GM12878 (cell line): ENCODE measurements at regions not wholly inside any gene's neighbourhood (a gene's known extent, or its start where the extent isn't known, plus 50 kb on each side); places are given as distances from the start of the nearest gene placed in this dataset.

Experiments used
- ATAC-seq: fragments of 200-7000 bp; cut with Tn5 transposase; 3 replicates; pipeline ENCODE4 v1.9.1; 2020; ENCODE audit warnings: mild to moderate bottlenecking, moderate library complexity
- BruUV-seq: library from RNA; stranded (reverse); fragments of 400-500 nt; replicated peaks from 2 replicates; lab custom pipeline; 2021; lab: Mats Ljungman, UMichigan
- CTCF ChIA-PET: fragments of 300-600 bp; sonication (Branson Sonifier 250); formaldehyde crosslinking; extraction: SDS; loops from one replicate; lab custom pipeline; 2021; ENCODE audit warnings: inconsistent platforms; lab: Yijun Ruan, JAX
- POLR2A ChIA-PET: fragments of 350-600 bp; formaldehyde crosslinking; extraction: SDS; loops from one replicate; lab custom pipeline; 2021; ENCODE audit warnings: inconsistent platforms; lab: Charles Lee
- RAD21 ChIA-PET: fragments of 300-600 bp; sonication (Branson Sonifier 250); formaldehyde crosslinking; loops from one replicate; lab custom pipeline; 2023; ENCODE audit warnings: antibody characterized with exemption; ENCODE audit not compliant: unreplicated experiment; lab: Charles Lee
- SMC1A ChIA-PET: fragments of 300-600 bp; sonication (Branson Sonifier 250); formaldehyde crosslinking; loops from one replicate; lab custom pipeline; 2023; ENCODE audit not compliant: unreplicated experiment, uncharacterized antibody; lab: Charles Lee
- DNase-seq: peaks from one replicate; pipeline ENCODE4 v3.0.0-alpha.2; 2011; ENCODE audit warnings: low read depth, low spot score
- FAIRE-seq: peaks from 3 replicates; lab custom pipeline; 2011; peaks lifted over from hg19 to GRCh38; lab: Jason Lieb, UNC
- H2AFZ ChIP-seq: 2 replicates; pipeline ENCODE4 v1.6.0; 2011; ENCODE audit warnings: low read depth, low read length, control low read depth; ENCODE audit not compliant: control insufficient read depth
- H3K27ac ChIP-seq: 2 replicates; pipeline ENCODE4 v1.5.1; 2011; ENCODE audit warnings: control low read depth; ENCODE audit not compliant: control insufficient read depth, insufficient read depth
- H3K27me3 ChIP-seq, 2 experiments: replicated peaks in 1 of 2; 2 replicates each; pipeline versions ENCODE4 v1.6.0 to v1.6.1; 2011; ENCODE audit warnings: low read length in 1 of 2; ENCODE audit not compliant: control insufficient read depth in 2 of 2, insufficient read depth in 2 of 2
- H3K36me3 ChIP-seq, 2 experiments: 2 replicates each; pipeline ENCODE4 v1.5.1; 2011; ENCODE audit warnings: low read length in 1 of 2; ENCODE audit not compliant: control insufficient read depth in 2 of 2, insufficient read depth in 2 of 2
- H3K4me1 ChIP-seq: 2 replicates; pipeline ENCODE4 v1.6.1; 2011; ENCODE audit warnings: mild to moderate bottlenecking, low read length, moderate library complexity, mixed read lengths; ENCODE audit not compliant: control insufficient read depth, insufficient read depth
- H3K4me2 ChIP-seq: 2 replicates; pipeline ENCODE4 v1.6.0; 2011; ENCODE audit warnings: control low read depth; ENCODE audit not compliant: control insufficient read depth, insufficient read depth
- H3K4me3 ChIP-seq: fragments of 200-600 bp; sonication (generic); 2 replicates; pipeline ENCODE4 v1.5.1; 2016
- H3K79me2 ChIP-seq: 2 replicates; pipeline ENCODE4 v1.6.0; 2011; ENCODE audit warnings: low read length; ENCODE audit not compliant: control insufficient read depth, insufficient read depth
- H3K9ac ChIP-seq: 2 replicates; pipeline ENCODE4 v1.8.0; 2011; ENCODE audit warnings: low read length, control low read depth, mixed read lengths; ENCODE audit not compliant: control insufficient read depth, insufficient read depth
- H3K9me3 ChIP-seq: replicated peaks from 3 replicates; pipeline ENCODE4 v1.5.1; 2011; ENCODE audit warnings: mild to moderate bottlenecking, low read length; ENCODE audit not compliant: control insufficient read depth, insufficient read depth
- H4K20me1 ChIP-seq: 2 replicates; pipeline ENCODE4 v1.6.0; 2011; ENCODE audit not compliant: control insufficient read depth, insufficient read depth
- CEBPB ChIP-seq, 2 experiments: fragments of 150-350 bp in 1 of 2; IDR thresholded peaks; 2 replicates each; pipeline ENCODE4 v1.6.1; 2012 to 2014; ENCODE audit warnings: low read depth in 2 of 2, low read length in 2 of 2, borderline replicate concordance in 1 of 2, inconsistent platforms in 1 of 2
- CHD4 ChIP-seq: fragments of 200-600 bp; sonication (generic); IDR thresholded peaks from 2 replicates; pipeline ENCODE4 v1.6.1; 2016; ENCODE audit warnings: mild to moderate bottlenecking
- CREM ChIP-seq: IDR thresholded peaks from 2 replicates; pipeline ENCODE4 v1.6.1; 2014; ENCODE audit warnings: antibody characterized with exemption, low read depth
- HDAC6 ChIP-seq: fragments of 200-600 bp; sonication (generic); IDR thresholded peaks from one replicate; pipeline ENCODE4 v1.8.0; 2017; ENCODE audit warnings: antibody characterized with exemption; ENCODE audit not compliant: unreplicated experiment
- HDGF ChIP-seq: fragments of 450-650 bp; IDR thresholded peaks from 2 replicates; pipeline ENCODE4 v1.6.1; 2016; ENCODE audit warnings: antibody characterized with exemption
- IRF3 ChIP-seq: fragments of 450-650 bp; IDR thresholded peaks from 2 replicates; pipeline ENCODE4 v1.6.1; 2014; ENCODE audit warnings: mild to moderate bottlenecking
- KAT2A ChIP-seq: conservative IDR thresholded peaks from 2 replicates; pipeline ENCODE4 v1.6.1; 2011; ENCODE audit warnings: low read depth, low read length; ENCODE audit not compliant: control insufficient read depth
- NFYA ChIP-seq: IDR thresholded peaks from 2 replicates; pipeline ENCODE4 v1.6.1; 2011; ENCODE audit warnings: low read depth, mild to moderate bottlenecking, low read length, improper control_type of control experiment, borderline replicate concordance
- PML ChIP-seq: IDR thresholded peaks from 2 replicates; pipeline ENCODE4 v1.6.1; 2012; ENCODE audit warnings: low read length, inconsistent platforms
- RCOR1 ChIP-seq: conservative IDR thresholded peaks from 2 replicates; pipeline ENCODE4 v1.6.1; 2012; ENCODE audit warnings: low read depth, low read length, improper control_type of control experiment
- TAF1 ChIP-seq: IDR thresholded peaks from 2 replicates; pipeline ENCODE4 v1.6.1; 2011; ENCODE audit warnings: mild to moderate bottlenecking, low read depth, low read length, borderline replicate concordance
- YBX1 ChIP-seq: fragments of 450-650 bp; IDR thresholded peaks from 2 replicates; pipeline ENCODE4 v1.6.1; 2016; ENCODE audit warnings: antibody characterized with exemption
- ZBTB11 ChIP-seq: fragments of 450-650 bp; formaldehyde crosslinking; IDR thresholded peaks from 2 replicates; pipeline ENCODE4 v1.5.0; 2022; ENCODE audit warnings: mild to moderate bottlenecking, missing genetic modification characterization
- WGBS: methylation state at CpG from one replicate; pipeline ENCODE4 v1.1.6; 2016; ENCODE audit warnings: low lambda C conversion rate; ENCODE audit not compliant: insufficient replicate concordance, insufficient coverage; ENCODE audit errors: missing lambda C conversion rate; 5-methylcytosine and 5-hydroxymethylcytosine counted together
- in situ Hi-C: fragments of 300-500 bp; cut with MboI; formaldehyde crosslinking; loops from 9 replicates; pipeline ENCODE4 v1.14.3; 2018; ENCODE audit warnings: mixed read lengths
- intact Hi-C: fragments of 100-400 bp; cut with micrococcal nuclease; formaldehyde crosslinking; loops from one replicate; pipeline ENCODE4 v1.14.2; 2022; ENCODE audit not compliant: unreplicated experiment

DNA sequence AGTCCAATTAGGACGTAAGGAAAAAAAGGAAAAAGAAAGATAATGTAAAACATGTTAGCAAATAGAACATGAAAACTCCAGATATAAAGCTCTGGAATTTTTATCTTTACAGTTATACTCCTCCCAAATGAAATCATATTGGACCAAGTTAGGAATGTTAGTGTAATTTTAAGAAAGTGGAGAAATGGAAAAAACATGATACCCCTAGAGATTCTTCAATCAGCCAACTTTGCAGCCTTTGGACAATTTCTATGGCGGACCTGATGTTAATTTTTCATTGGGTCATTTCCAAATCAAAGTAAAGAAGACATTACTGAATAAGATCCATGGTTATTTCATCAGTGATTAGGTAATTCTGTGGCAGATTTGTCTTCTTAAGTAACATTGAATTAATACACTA, 748.7 kb downstream of the RFPL4B start (continued):
- no peak for TF ChIP-seq IRF3

DNA sequence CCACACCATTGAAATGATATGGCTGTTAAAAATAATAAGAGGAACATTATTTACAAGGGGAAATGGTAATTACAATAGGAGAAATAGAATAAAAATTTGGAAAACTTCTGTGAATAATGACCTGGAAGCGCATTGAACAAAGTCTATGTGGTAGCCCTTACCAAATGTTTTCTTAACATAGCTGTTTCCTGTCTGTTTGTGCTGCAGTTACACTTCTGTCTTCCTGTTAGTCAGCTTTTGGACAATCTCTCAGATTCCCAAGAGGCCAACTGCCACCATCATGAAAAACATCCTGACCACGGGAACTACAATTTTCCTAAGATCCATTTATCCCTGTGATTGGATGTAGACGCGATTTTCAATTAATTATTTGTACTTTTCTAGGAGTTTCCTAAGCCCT, 754.4 kb upstream of the MARCKS start:
- H3K27me3 ChIP-seq: no peaks in the 10 kb centered on the region
- no peak overlapping the region for H3K4me2 ChIP-seq
- DNase-seq: no peak
- ChIA-PET SMC1A (no interaction called here), POLR2A (no interaction called here), CTCF (interaction anchor here (0.6 kb wide), 1 partner anchor 772 kb away, joined by 3 read pairs; no protein-coding TSS in a partner anchor), RAD21 (no interaction called here)
- H3K27ac ChIP-seq: no peak overlapping the region
- 69% methylated on average over 4 of the region's 4 CpGs for WGBS
- H3K9ac ChIP-seq: no peak overlapping the region
- FAIRE-seq: no peak
- intact Hi-C loops (no loop called here), in situ Hi-C loops (no loop called here)
- H3K79me2 ChIP-seq: no peaks in the 10 kb centered on the region
- no peaks in the 10 kb centered on the region for H3K36me3 ChIP-seq
- H4K20me1 ChIP-seq: no peaks in the 10 kb centered on the region
- no peak overlapping the region for H2AFZ ChIP-seq
- no peak overlapping the region for H3K4me3 ChIP-seq
- TF ChIP-seq HDAC6 (no peak), NFYA (no peak), TAF1 (no peak), YBX1 (no peak), CHD4 (no peak), PML (no peak), CEBPB (IDR thresholded peaks at IDR 0.05; ENCODE audit: borderline replicate concordance in 1 of 2, low read depth in 2 of 2, low read length in 2 of 2) (no peak), CREM (no peak), KAT2A (no peak), HDGF (no peak), ZBTB11 (no peak), RCOR1 (no peak)
- no peak for ATAC-seq
- no peaks in the 10 kb centered on the region for H3K9me3 ChIP-seq
- BruUV-seq: no TSS peak
- no peaks in the 10 kb centered on the region for H3K4me1 ChIP-seq
